ENCODE measurements at regions not wholly inside any gene's neighbourhood (a gene's known extent, or its start where the extent isn't known, plus 50 kb on each side); places are given as distances from the start of the nearest gene placed in this dataset.

DNA sequence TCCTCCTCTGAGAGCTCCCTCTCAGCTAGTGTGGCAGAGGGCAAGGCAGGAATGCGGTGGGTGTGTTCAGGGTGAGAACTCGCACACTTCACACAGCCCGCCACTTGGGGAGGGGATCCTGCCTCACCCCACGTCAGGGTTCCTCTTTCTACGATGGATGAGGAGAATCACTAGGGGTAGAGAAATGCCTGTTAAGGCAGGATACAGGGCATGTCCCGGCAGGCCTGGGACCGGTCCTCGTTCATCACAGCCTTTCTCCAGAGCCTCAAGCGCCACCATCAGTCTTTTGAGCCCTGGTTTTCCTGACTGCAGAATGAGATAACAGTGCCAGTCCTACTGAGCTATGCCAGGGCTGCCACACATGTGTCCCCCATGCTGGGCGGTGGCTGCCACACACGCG is 546.7 kb upstream of the ADARB2 start:
- TF ChIP-seq EZH2 (IDR thresholded peaks at IDR 0.05), result no peak
- TF ChIP-seq, protein P1, sequence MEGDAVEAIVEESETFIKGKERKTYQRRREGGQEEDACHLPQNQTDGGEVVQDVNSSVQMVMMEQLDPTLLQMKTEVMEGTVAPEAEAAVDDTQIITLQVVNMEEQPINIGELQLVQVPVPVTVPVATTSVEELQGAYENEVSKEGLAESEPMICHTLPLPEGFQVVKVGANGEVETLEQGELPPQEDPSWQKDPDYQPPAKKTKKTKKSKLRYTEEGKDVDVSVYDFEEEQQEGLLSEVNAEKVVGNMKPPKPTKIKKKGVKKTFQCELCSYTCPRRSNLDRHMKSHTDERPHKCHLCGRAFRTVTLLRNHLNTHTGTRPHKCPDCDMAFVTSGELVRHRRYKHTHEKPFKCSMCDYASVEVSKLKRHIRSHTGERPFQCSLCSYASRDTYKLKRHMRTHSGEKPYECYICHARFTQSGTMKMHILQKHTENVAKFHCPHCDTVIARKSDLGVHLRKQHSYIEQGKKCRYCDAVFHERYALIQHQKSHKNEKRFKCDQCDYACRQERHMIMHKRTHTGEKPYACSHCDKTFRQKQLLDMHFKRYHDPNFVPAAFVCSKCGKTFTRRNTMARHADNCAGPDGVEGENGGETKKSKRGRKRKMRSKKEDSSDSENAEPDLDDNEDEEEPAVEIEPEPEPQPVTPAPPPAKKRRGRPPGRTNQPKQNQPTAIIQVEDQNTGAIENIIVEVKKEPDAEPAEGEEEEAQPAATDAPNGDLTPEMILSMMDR (IDR thresholded peaks at IDR 0.05), result no peak
